Testis (tissue), 2 donors: ENCODE measurements at regions not wholly inside any gene's neighbourhood (a gene's known extent, or its start where the extent isn't known, plus 50 kb on each side); places are given as distances from the start of the nearest gene placed in this dataset.

Experiments used
- DNase-seq: peaks from one replicate; pipeline ENCODE4 v3.0.0-alpha.2; 2019
- H3K27ac ChIP-seq, 2 donors: fragments of 200-600 bp; sonication (generic); one replicate each; pipeline ENCODE4 v1.5.1; 2019
- H3K27me3 ChIP-seq: fragments of 200-600 bp; sonication (generic); one replicate; pipeline ENCODE4 v1.5.1; 2019
- H3K36me3 ChIP-seq: fragments of 200-600 bp; sonication (generic); one replicate; pipeline ENCODE4 v1.5.1; 2017; ENCODE audit warnings: low read depth; ENCODE audit errors: missing control alignments
- H3K4me1 ChIP-seq: fragments of 200-600 bp; sonication (generic); one replicate; pipeline ENCODE4 v1.5.1; 2019
- H3K4me3 ChIP-seq, 2 donors: fragments of 200-600 bp; sonication (generic); one replicate each; pipeline ENCODE4 v1.5.1; 2017 to 2019
- H3K9me3 ChIP-seq: fragments of 200-600 bp; sonication (generic); one replicate; pipeline ENCODE4 v1.5.1; 2017
- POLR2A ChIP-seq: fragments of 450-650 bp; IDR thresholded peaks from one replicate; pipeline ENCODE4 v1.6.1; 2017; ENCODE audit warnings: antibody characterized with exemption, mild to moderate bottlenecking, moderate library complexity
- WGBS, 2 donors: methylation state at CpG; one replicate each; pipeline ENCODE4 v1.1.5; 2018; 5-methylcytosine and 5-hydroxymethylcytosine counted together
- intact Hi-C: fragments of 100-400 bp; cut with DNase I; formaldehyde crosslinking; loops from one replicate; pipeline ENCODE4 v1.15.1; 2023; ENCODE audit warnings: low total_unique reads
- TF ChIP-seq, protein P1 (sequence below), 3 experiments: fragments of 450-650 bp in 2 of 3; fragments of 200-600 bp in 1 of 3; sonication (generic) in 1 of 3; IDR thresholded peaks; one replicate each; pipeline ENCODE4 v1.5.1; 2016 to 2019; ENCODE audit warnings: antibody characterized with exemption in 3 of 3, mild to moderate bottlenecking in 2 of 3, moderate library complexity in 1 of 3

- no peak for TF ChIP-seq POLR2A
- TF ChIP-seq, protein P1, sequence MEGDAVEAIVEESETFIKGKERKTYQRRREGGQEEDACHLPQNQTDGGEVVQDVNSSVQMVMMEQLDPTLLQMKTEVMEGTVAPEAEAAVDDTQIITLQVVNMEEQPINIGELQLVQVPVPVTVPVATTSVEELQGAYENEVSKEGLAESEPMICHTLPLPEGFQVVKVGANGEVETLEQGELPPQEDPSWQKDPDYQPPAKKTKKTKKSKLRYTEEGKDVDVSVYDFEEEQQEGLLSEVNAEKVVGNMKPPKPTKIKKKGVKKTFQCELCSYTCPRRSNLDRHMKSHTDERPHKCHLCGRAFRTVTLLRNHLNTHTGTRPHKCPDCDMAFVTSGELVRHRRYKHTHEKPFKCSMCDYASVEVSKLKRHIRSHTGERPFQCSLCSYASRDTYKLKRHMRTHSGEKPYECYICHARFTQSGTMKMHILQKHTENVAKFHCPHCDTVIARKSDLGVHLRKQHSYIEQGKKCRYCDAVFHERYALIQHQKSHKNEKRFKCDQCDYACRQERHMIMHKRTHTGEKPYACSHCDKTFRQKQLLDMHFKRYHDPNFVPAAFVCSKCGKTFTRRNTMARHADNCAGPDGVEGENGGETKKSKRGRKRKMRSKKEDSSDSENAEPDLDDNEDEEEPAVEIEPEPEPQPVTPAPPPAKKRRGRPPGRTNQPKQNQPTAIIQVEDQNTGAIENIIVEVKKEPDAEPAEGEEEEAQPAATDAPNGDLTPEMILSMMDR (IDR thresholded peaks at IDR 0.05): no peak
- no peak overlapping the region for H3K27ac ChIP-seq
- intact Hi-C loops: no loop called here
- H3K4me3 ChIP-seq: no peak overlapping the region
- H3K27me3 ChIP-seq: no peaks in the 10 kb centered on the region
- no peaks in the 10 kb centered on the region for H3K4me1 ChIP-seq
- no peak for DNase-seq
- H3K9me3 ChIP-seq: no peaks in the 10 kb centered on the region
- no peaks in the 10 kb centered on the region for H3K36me3 ChIP-seq
- 82 to 87% methylated on average over 4 of the region's 4 CpGs for WGBS, 2 donors
Observed at GRCh38 chr17:70310221-70310672, 140.9 kb downstream of the KCNJ2 start.

DNA sequence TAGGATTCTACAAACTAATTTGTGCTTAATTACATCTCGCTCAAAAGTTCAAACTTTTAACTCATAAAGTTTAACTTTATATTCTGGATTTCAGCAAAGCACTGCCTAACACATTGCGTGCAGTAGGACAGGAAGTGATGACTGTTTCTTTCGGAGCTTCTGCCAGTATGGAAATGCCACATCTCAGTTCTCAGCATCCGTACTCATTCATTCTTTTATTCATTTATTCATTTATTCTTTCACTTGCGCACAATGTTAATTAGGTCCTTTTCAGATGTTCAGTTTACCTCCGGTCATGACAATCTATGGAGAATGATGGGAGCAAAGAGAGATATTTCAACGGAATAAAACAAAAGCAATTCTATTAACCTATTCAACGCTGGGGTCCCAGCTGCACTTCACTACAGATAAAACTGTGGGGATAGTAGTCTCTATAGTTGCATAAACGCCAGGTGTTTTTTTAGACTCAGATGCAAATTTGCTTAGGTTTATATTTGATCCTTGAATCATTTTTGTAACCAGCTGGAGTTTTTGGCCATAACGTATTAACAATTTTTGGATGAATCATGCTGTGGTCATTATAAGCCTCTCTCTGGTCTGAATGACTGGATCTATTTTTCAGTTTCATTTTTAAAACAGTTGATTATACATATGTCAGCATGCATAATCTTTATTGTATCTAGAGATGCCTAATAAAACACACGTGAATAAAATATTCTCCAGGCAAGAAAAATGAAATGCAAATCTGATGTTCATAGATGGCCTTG lies 143.9 kb downstream of the KCNJ2 start:
- TF ChIP-seq, protein P1 (IDR thresholded peaks at IDR 0.05): no peak
- TF ChIP-seq POLR2A: no peak
- WGBS, 2 donors: 65 to 66% methylated on average over 11 of the region's 11 CpGs
- intact Hi-C loops: no loop called here

DNA sequence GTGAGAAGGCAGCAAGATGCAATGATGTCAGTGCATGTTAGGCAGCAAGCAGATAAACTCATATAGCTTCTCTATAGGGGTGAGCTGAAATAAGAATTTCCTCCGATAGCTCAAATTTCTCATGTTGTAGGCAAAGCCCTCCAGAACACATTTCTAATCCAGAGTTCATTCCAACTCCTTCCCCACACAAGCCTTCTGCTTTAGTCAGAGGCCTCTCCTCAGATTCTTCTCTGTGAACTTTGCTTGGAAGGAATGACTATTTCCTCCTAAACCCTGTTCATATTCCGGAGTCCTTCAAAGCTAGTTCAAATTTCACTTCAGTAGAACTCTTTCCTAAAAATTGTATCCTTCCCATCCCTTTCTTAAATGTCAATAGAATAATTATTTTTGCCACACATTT lies 144.8 kb downstream of the KCNJ2 start:
- H3K36me3 ChIP-seq: no peaks in the 10 kb centered on the region
- H3K27me3 ChIP-seq: no peaks in the 10 kb centered on the region
- no peaks in the 10 kb centered on the region for H3K9me3 ChIP-seq
- no peak for DNase-seq
- TF ChIP-seq POLR2A: no peak
- TF ChIP-seq, protein P1 (IDR thresholded peaks at IDR 0.05): no peak
- H3K4me3 ChIP-seq: no peak overlapping the region
- no peak overlapping the region for H3K27ac ChIP-seq
- 93% methylated on average over 2 of the region's 2 CpGs for WGBS, 2 donors
- intact Hi-C loops: no loop called here
- H3K4me1 ChIP-seq: no peaks in the 10 kb centered on the region

More for the DNA sequence above, 143.9 kb downstream of the KCNJ2 start:
- H3K9me3 ChIP-seq: no peaks in the 10 kb centered on the region
- H3K27me3 ChIP-seq: no peaks in the 10 kb centered on the region
- H3K36me3 ChIP-seq: no peaks in the 10 kb centered on the region
- DNase-seq: no peak
- no peak overlapping the region for H3K4me3 ChIP-seq
- no peaks in the 10 kb centered on the region for H3K4me1 ChIP-seq
- H3K27ac ChIP-seq: no peak overlapping the region

- H3K36me3 ChIP-seq: no peaks in the 10 kb centered on the region
- no peak for DNase-seq
- no peaks in the 10 kb centered on the region for H3K27me3 ChIP-seq
- H3K27ac ChIP-seq: no peak overlapping the region
- intact Hi-C loops: no loop called here
- no peaks in the 10 kb centered on the region for H3K4me1 ChIP-seq
- no peak overlapping the region for H3K4me3 ChIP-seq
- WGBS, 2 donors: 73 to 76% methylated on average over 6 of the region's 6 CpGs
- TF ChIP-seq, protein P1 (IDR thresholded peaks at IDR 0.05): no peak
- TF ChIP-seq POLR2A: no peak
- no peaks in the 10 kb centered on the region for H3K9me3 ChIP-seq
Observed at GRCh38 chr17:70314506-70314905, 145.2 kb downstream of the KCNJ2 start.

- TF ChIP-seq, protein P1 (IDR thresholded peaks at IDR 0.05): no peak
- no peak for TF ChIP-seq POLR2A
- 76 to 87% methylated on average over 1 of the region's 1 CpG for WGBS, 2 donors
- Histone ChIP-seq H3K4me3 (no peak overlapping the region), H3K36me3 (no peaks in the 10 kb centered on the region), H3K27me3 (no peaks in the 10 kb centered on the region), H3K4me1 (no peaks in the 10 kb centered on the region), H3K27ac (no peak overlapping the region), H3K9me3 (no peaks in the 10 kb centered on the region)
- intact Hi-C loops: no loop called here
- no peak for DNase-seq
Observed at GRCh38 chr17:70317421-70317820, 148.1 kb downstream of the KCNJ2 start.
